Mammary epithelial cell (primary cell): ENCODE measurements at regions not wholly inside any gene's neighbourhood (a gene's known extent, or its start where the extent isn't known, plus 50 kb on each side); places are given as distances from the start of the nearest gene placed in this dataset.

Experiments
- CTCF ChIP-seq, 2 donors: IDR thresholded peaks in 1 of 2; conservative IDR thresholded peaks in 1 of 2; 2 replicates each; pipeline ENCODE4 v1.5.1; 2011 to 2012; ENCODE audit warnings: inconsistent platforms in 2 of 2, low read length in 2 of 2, mild to moderate bottlenecking in 2 of 2, control low read depth in 1 of 2, low read depth in 1 of 2; ENCODE audit not compliant: insufficient read depth in 1 of 2; ENCODE audit errors: extremely low read depth in 1 of 2
- EZH2 ChIP-seq: IDR thresholded peaks from 2 replicates; pipeline ENCODE4 v1.6.1; 2012; ENCODE audit warnings: low read length, inconsistent platforms, borderline replicate concordance

DNA sequence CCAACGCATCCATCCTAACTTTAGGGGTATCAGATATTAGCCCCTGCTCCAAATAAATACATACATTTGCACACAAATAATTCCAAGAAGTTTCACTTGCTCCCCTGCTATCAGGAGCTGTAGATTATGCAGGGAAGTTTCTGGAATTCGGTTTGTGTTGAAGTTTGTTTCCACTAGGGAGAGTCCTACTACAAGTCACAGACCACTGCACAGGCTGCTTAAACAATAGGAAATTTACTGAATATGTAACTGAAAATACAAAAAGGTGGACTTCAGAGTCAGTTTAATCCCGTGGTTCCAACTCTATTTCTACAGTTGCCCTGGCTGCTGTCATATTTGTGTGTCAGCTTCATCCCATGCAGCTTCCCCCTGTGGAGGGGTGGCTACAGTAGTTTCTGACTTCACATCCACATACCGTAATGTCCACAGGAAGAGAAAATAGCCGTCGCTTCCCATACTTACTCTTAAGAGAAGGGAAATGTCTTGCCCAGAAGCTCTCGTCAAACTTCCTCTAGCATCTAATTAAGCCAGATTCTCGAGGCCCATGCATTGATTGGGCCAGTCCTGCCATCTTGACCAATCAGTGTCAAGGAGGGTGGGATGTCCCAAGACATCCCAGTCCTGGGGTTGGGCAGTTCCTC lies 286.6 kb downstream of the COG6 start:
- no peak for TF ChIP-seq EZH2
- no peak for TF ChIP-seq CTCF (conservative IDR thresholded peaks at IDR 0.05 in 1 of 2, IDR thresholded peaks at IDR 0.05 in 1 of 2; ENCODE audit: extremely low read depth in 1 of 2, insufficient read depth in 1 of 2, low read depth in 1 of 2, low read length in 2 of 2)
